GM12891 (cell line): ENCODE measurements at regions not wholly inside any gene's neighbourhood (a gene's known extent, or its start where the extent isn't known, plus 50 kb on each side); places are given as distances from the start of the nearest gene placed in this dataset.

ENCODE experiments used
- PAX5 ChIP-seq: IDR thresholded peaks from 2 replicates; pipeline ENCODE4 v1.6.1; 2011; ENCODE audit warnings: low read length, moderate library complexity, mild to moderate bottlenecking; ENCODE audit not compliant: insufficient read depth, severe bottlenecking
- POLR2A ChIP-seq: IDR thresholded peaks from 2 replicates; pipeline ENCODE4 v1.6.1; 2011; ENCODE audit warnings: low read depth, low read length, control low read depth
- POLR2AphosphoS5 ChIP-seq: IDR thresholded peaks from 2 replicates; pipeline ENCODE4 v1.6.1; 2011; ENCODE audit warnings: low read depth, low read length, control low read depth
- SPI1 ChIP-seq: IDR thresholded peaks from 2 replicates; pipeline ENCODE4 v1.6.1; 2011; ENCODE audit warnings: low read depth, low read length, control low read depth
- TAF1 ChIP-seq: IDR thresholded peaks from 2 replicates; pipeline ENCODE4 v1.6.1; 2011; ENCODE audit warnings: low read depth, low read length, control low read depth

- no peak for TF ChIP-seq POLR2AphosphoS5
- TF ChIP-seq POLR2A, result no peak
- TF ChIP-seq TAF1, result no peak
- TF ChIP-seq SPI1, result no peak
- TF ChIP-seq PAX5, result no peak
Measured at GRCh38 chr18:77448046-77448445, 198.4 kb downstream of the GALR1 start.
